SK-N-SH (cell line): ENCODE measurements at regions not wholly inside any gene's neighbourhood (a gene's known extent, or its start where the extent isn't known, plus 50 kb on each side); places are given as distances from the start of the nearest gene placed in this dataset.

Experiments
- CTCF ChIA-PET: fragments of 300-600, 350-600 bp; formaldehyde crosslinking; extraction: SDS; loops from one replicate; lab custom pipeline; 2021; lab: Yijun Ruan, JAX
- POLR2A ChIA-PET: fragments of 350-600 bp; sonication (Branson Sonifier 250); formaldehyde crosslinking; extraction: SDS; loops from one replicate; lab custom pipeline; 2020; ENCODE audit warnings: antibody characterized with exemption, inconsistent platforms; lab: Yijun Ruan, JAX
- DNase-seq: peaks from one replicate; pipeline ENCODE4 v3.0.0; 2012
- H2AFZ ChIP-seq: fragments of 200-600 bp; sonication (generic); 2 replicates; pipeline ENCODE4 v1.8.1; 2016; ENCODE audit warnings: antibody characterized with exemption, mild to moderate bottlenecking, low read depth
- H3F3A ChIP-seq: fragments of 200-600 bp; sonication (generic); replicated peaks from 2 replicates; pipeline ENCODE3; 2016; ENCODE audit warnings: antibody characterized with exemption, mild to moderate bottlenecking; ENCODE audit not compliant: insufficient read depth
- H3K27ac ChIP-seq, 2 experiments: fragments of 200-500 bp in 1 of 2; fragments of 200-600 bp in 1 of 2; sonication (Bioruptor generic) in 1 of 2; sonication (generic), shearing (Covaris generic) in 1 of 2; 2 replicates each; pipeline versions ENCODE4 v1.5.1 to v1.6.1; 2014 to 2016; ENCODE audit warnings: low read depth in 2 of 2, inconsistent platforms in 1 of 2, low read length in 1 of 2, mild to moderate bottlenecking in 1 of 2, mixed read lengths in 1 of 2
- H3K27me3 ChIP-seq: fragments of 200-600 bp; sonication (generic), shearing (Covaris generic); 2 replicates; pipeline ENCODE4 v1.6.1; 2016; ENCODE audit warnings: mixed run types; ENCODE audit not compliant: insufficient read depth
- H3K36me3 ChIP-seq, 2 experiments: fragments of 200-500 bp in 1 of 2; fragments of 200-600 bp in 1 of 2; sonication (Bioruptor generic) in 1 of 2; sonication (generic) in 1 of 2; replicated peaks in 1 of 2; 2 replicates each; pipeline versions ENCODE3 to v1.5.1; 2014 to 2016; ENCODE audit warnings: low read length in 1 of 2, mild to moderate bottlenecking in 1 of 2; ENCODE audit not compliant: insufficient read depth in 2 of 2, control insufficient read depth in 1 of 2
- H3K4me1 ChIP-seq, 2 experiments: fragments of 200-500 bp in 1 of 2; fragments of 200-600 bp in 1 of 2; sonication (Bioruptor generic) in 1 of 2; sonication (generic), shearing (Covaris generic) in 1 of 2; 2 replicates each; pipeline versions ENCODE4 v1.5.1 to v1.6.1; 2014 to 2016; ENCODE audit warnings: low read depth in 1 of 2, low read length in 1 of 2, mixed run types in 1 of 2; ENCODE audit not compliant: insufficient read depth in 2 of 2, control insufficient read depth in 1 of 2
- H3K4me2 ChIP-seq: fragments of 200-600 bp; sonication (generic), shearing (Covaris generic); 2 replicates; pipeline ENCODE4 v1.6.1; 2017; ENCODE audit warnings: mixed run types
- H3K4me3 ChIP-seq, 2 experiments: fragments of 200-500 bp in 1 of 2; fragments of 200-600 bp in 1 of 2; sonication (Bioruptor generic) in 1 of 2; sonication (generic), shearing (Covaris generic) in 1 of 2; 2 replicates each; pipeline versions ENCODE4 v1.5.1 to v1.8.1; 2014 to 2016; ENCODE audit warnings: low read depth in 2 of 2, inconsistent platforms in 1 of 2, low read length in 1 of 2, mild to moderate bottlenecking in 1 of 2, mixed read lengths in 1 of 2, moderate library complexity in 1 of 2
- H3K79me2 ChIP-seq: fragments of 200-600 bp; sonication (generic); 2 replicates; pipeline ENCODE4 v1.8.1; 2017; ENCODE audit warnings: mild to moderate bottlenecking; ENCODE audit not compliant: insufficient read depth
- H3K9ac ChIP-seq: fragments of 200-600 bp; sonication (generic); 2 replicates; pipeline ENCODE4 v1.6.1; 2017; ENCODE audit warnings: mixed run types
- H3K9me2 ChIP-seq: fragments of 200-600 bp; sonication (generic); 2 replicates; pipeline ENCODE4 v1.6.1; 2017; ENCODE audit warnings: mixed run types
- H3K9me3 ChIP-seq: fragments of 200-600 bp; sonication (generic); 2 replicates; pipeline ENCODE4 v1.6.1; 2017; ENCODE audit warnings: mixed run types, mild to moderate bottlenecking, moderate library complexity
- H4K20me1 ChIP-seq: fragments of 200-600 bp; sonication (generic); 2 replicates; pipeline ENCODE4 v1.6.1; 2017; ENCODE audit warnings: mild to moderate bottlenecking, mixed run types; ENCODE audit not compliant: insufficient read depth
- ELF1 ChIP-seq: IDR thresholded peaks from 2 replicates; pipeline ENCODE4 v1.4.0; 2012
- EZH2phosphoT487 ChIP-seq: fragments of 200-600 bp; sonication (generic); IDR thresholded peaks from 2 replicates; pipeline ENCODE4 v1.6.1; 2017; ENCODE audit warnings: low read depth, mixed run types, mild to moderate bottlenecking, antibody characterized with exemption, moderate library complexity, borderline replicate concordance
- IRF3 ChIP-seq: fragments of 150-350 bp; IDR thresholded peaks from 2 replicates; pipeline ENCODE4 v1.6.1; 2016; ENCODE audit warnings: mild to moderate bottlenecking, low read depth, low read length
- JUND ChIP-seq: IDR thresholded peaks from 2 replicates; pipeline ENCODE4 v1.4.0; 2012
- MXI1 ChIP-seq: IDR thresholded peaks from 2 replicates; pipeline ENCODE4 v1.6.1; 2012; ENCODE audit warnings: mild to moderate bottlenecking, low read depth, low read length, improper control_type of control experiment
- RXRA ChIP-seq: IDR thresholded peaks from 2 replicates; pipeline ENCODE4 v1.4.0; 2012; ENCODE audit warnings: low read depth, mild to moderate bottlenecking, borderline replicate concordance
- SIN3A ChIP-seq: IDR thresholded peaks from 2 replicates; pipeline ENCODE4 v1.6.1; 2012; ENCODE audit warnings: low read depth, mild to moderate bottlenecking, low read length, moderate library complexity, borderline replicate concordance
- SMC3 ChIP-seq: IDR thresholded peaks from 2 replicates; pipeline ENCODE4 v1.6.1; 2012; ENCODE audit warnings: low read depth, low read length, improper control_type of control experiment
- TCF12 ChIP-seq: IDR thresholded peaks from 2 replicates; pipeline ENCODE4 v1.4.0; 2012
- USF2 ChIP-seq: fragments of 150-350 bp; IDR thresholded peaks from 2 replicates; pipeline ENCODE4 v1.6.1; 2017; ENCODE audit warnings: antibody characterized with exemption, low read length, low read depth, borderline replicate concordance
- YY1 ChIP-seq: IDR thresholded peaks from 2 replicates; pipeline ENCODE4 v1.4.0; 2012; ENCODE audit warnings: low read depth, mild to moderate bottlenecking
- ZBTB33 ChIP-seq: IDR thresholded peaks from 2 replicates; pipeline ENCODE4 v1.4.0; 2012; ENCODE audit warnings: low read depth, borderline replicate concordance
- TF ChIP-seq, protein P1 (sequence below): IDR thresholded peaks from 2 replicates; pipeline ENCODE4 v1.4.0; 2012; ENCODE audit warnings: low read depth
- TF ChIP-seq, protein P2 (sequence below): IDR thresholded peaks from 2 replicates; pipeline ENCODE4 v1.6.1; 2012; ENCODE audit warnings: mild to moderate bottlenecking, low read depth, low read length, moderate library complexity

GRCh38 chr10:108005627-108006026 lies 841.1 kb upstream of the SORCS1 start:
- Histone ChIP-seq H2AFZ (no peak overlapping the region), H3K27ac (no peak overlapping the region), H3K4me2 (no peak overlapping the region), H3K9ac (no peak overlapping the region), H3K36me3 (no peaks in the 10 kb centered on the region), H3F3A (no peaks in the 10 kb centered on the region), H3K4me3 (no peak overlapping the region), H3K79me2 (no peaks in the 10 kb centered on the region), H3K4me1 (no peaks in the 10 kb centered on the region), H3K9me3 (no peaks in the 10 kb centered on the region), H4K20me1 (no peaks in the 10 kb centered on the region), H3K9me2 (no peaks in the 10 kb centered on the region), H3K27me3 (no peaks in the 10 kb centered on the region)
- POLR2A ChIA-PET: no interaction called here
- no peak for DNase-seq
- CTCF ChIA-PET: no interaction called here
- TF ChIP-seq ZBTB33: no peak
- TF ChIP-seq, protein P1, sequence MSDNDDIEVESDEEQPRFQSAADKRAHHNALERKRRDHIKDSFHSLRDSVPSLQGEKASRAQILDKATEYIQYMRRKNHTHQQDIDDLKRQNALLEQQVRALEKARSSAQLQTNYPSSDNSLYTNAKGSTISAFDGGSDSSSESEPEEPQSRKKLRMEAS: no peak
- no peak for TF ChIP-seq RXRA
- no peak for TF ChIP-seq ELF1
- no peak for TF ChIP-seq SIN3A
- TF ChIP-seq TCF12: no peak
- TF ChIP-seq MXI1: no peak
- TF ChIP-seq YY1: no peak
- TF ChIP-seq IRF3: no peak
- TF ChIP-seq EZH2phosphoT487: no peak
- no peak for TF ChIP-seq JUND
- no peak for TF ChIP-seq USF2
- TF ChIP-seq, protein P2, sequence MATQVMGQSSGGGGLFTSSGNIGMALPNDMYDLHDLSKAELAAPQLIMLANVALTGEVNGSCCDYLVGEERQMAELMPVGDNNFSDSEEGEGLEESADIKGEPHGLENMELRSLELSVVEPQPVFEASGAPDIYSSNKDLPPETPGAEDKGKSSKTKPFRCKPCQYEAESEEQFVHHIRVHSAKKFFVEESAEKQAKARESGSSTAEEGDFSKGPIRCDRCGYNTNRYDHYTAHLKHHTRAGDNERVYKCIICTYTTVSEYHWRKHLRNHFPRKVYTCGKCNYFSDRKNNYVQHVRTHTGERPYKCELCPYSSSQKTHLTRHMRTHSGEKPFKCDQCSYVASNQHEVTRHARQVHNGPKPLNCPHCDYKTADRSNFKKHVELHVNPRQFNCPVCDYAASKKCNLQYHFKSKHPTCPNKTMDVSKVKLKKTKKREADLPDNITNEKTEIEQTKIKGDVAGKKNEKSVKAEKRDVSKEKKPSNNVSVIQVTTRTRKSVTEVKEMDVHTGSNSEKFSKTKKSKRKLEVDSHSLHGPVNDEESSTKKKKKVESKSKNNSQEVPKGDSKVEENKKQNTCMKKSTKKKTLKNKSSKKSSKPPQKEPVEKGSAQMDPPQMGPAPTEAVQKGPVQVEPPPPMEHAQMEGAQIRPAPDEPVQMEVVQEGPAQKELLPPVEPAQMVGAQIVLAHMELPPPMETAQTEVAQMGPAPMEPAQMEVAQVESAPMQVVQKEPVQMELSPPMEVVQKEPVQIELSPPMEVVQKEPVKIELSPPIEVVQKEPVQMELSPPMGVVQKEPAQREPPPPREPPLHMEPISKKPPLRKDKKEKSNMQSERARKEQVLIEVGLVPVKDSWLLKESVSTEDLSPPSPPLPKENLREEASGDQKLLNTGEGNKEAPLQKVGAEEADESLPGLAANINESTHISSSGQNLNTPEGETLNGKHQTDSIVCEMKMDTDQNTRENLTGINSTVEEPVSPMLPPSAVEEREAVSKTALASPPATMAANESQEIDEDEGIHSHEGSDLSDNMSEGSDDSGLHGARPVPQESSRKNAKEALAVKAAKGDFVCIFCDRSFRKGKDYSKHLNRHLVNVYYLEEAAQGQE: no peak
- no peak for TF ChIP-seq SMC3
